PC-9 (cell line): ENCODE measurements at regions not wholly inside any gene's neighbourhood (a gene's known extent, or its start where the extent isn't known, plus 50 kb on each side); places are given as distances from the start of the nearest gene placed in this dataset.

Experiments
- BruUV-seq: library from RNA; stranded (reverse); fragments of 400-500 nt; replicated peaks from 2 replicates; lab custom pipeline; 2021; lab: Mats Ljungman, UMichigan
- CTCF ChIA-PET: fragments of 300-600 bp; sonication (Branson Sonifier 250); formaldehyde crosslinking; loops from one replicate; lab custom pipeline; 2022; ENCODE audit warnings: antibody characterized with exemption; lab: Charles Lee
- POLR2A ChIA-PET: fragments of 300-600 bp; sonication (Branson Sonifier 250); formaldehyde crosslinking; loops from one replicate; lab custom pipeline; 2022; ENCODE audit warnings: antibody characterized with exemption; ENCODE audit not compliant: unreplicated experiment; lab: Charles Lee
- DNase-seq, 2 experiments: peaks; one replicate each; pipeline versions ENCODE4 v3.0.0 to v3.0.0-alpha.2; 2015 to 2022; ENCODE audit warnings: mixed read lengths in 1 of 2
- H2AFZ ChIP-seq: fragments of 200-600 bp; sonication (generic); 2 replicates; pipeline ENCODE4 v1.8.1; 2017; ENCODE audit warnings: antibody characterized with exemption
- H3F3A ChIP-seq: fragments of 200-600 bp; sonication (generic); 2 replicates; pipeline ENCODE4 v1.8.1; 2017; ENCODE audit warnings: antibody characterized with exemption, mild to moderate bottlenecking, low read depth; ENCODE audit not compliant: insufficient read depth
- H3K27ac ChIP-seq: fragments of 200-600 bp; sonication (generic); 2 replicates; pipeline ENCODE4 v1.6.1; 2016; ENCODE audit warnings: mixed run types
- H3K27me3 ChIP-seq: fragments of 200-600 bp; sonication (generic); 2 replicates; pipeline ENCODE4 v1.6.1; 2016; ENCODE audit warnings: low read depth, mixed run types; ENCODE audit not compliant: insufficient read depth
- H3K36me3 ChIP-seq: fragments of 200-600 bp; sonication (generic); 2 replicates; pipeline ENCODE4 v1.6.1; 2016; ENCODE audit warnings: low read depth, mixed run types
- H3K4me1 ChIP-seq: fragments of 200-600 bp; sonication (generic); replicated peaks from 2 replicates; pipeline ENCODE4 v1.6.1; 2016; ENCODE audit warnings: mixed run types; ENCODE audit not compliant: insufficient read depth
- H3K4me2 ChIP-seq: fragments of 200-600 bp; sonication (generic); 2 replicates; pipeline ENCODE4 v1.6.1; 2017; ENCODE audit warnings: mixed run types
- H3K4me3 ChIP-seq: fragments of 200-600 bp; sonication (generic); 2 replicates; pipeline ENCODE4 v1.6.1; 2016; ENCODE audit warnings: mixed run types
- H3K79me2 ChIP-seq: fragments of 200-600 bp; sonication (generic); 2 replicates; pipeline ENCODE4 v1.6.1; 2017; ENCODE audit warnings: low read depth, mixed run types
- H3K9me2 ChIP-seq: fragments of 200-600 bp; sonication (generic); 2 replicates; pipeline ENCODE4 v1.8.1; 2017; ENCODE audit warnings: mild to moderate bottlenecking; ENCODE audit not compliant: insufficient read depth
- H3K9me3 ChIP-seq: fragments of 200-600 bp; sonication (generic); 2 replicates; pipeline ENCODE4 v1.8.1; 2016; ENCODE audit warnings: low read depth; ENCODE audit not compliant: insufficient read depth
- H4K20me1 ChIP-seq: fragments of 200-600 bp; sonication (generic); 2 replicates; pipeline ENCODE4 v1.8.1; 2017; ENCODE audit not compliant: insufficient read depth
- CTCF ChIP-seq: fragments of 200-600 bp; sonication (generic); conservative IDR thresholded peaks from 2 replicates; pipeline ENCODE4 v1.6.1; 2017; ENCODE audit warnings: mixed run types, antibody characterized with exemption, mild to moderate bottlenecking, moderate library complexity
- EZH2 ChIP-seq: fragments of 200-600 bp; sonication (generic); IDR thresholded peaks from 2 replicates; pipeline ENCODE4 v1.8.0; 2017; ENCODE audit warnings: antibody characterized with exemption, low read depth
- intact Hi-C: fragments of 100-400 bp; cut with micrococcal nuclease; formaldehyde crosslinking; loops from one replicate; pipeline ENCODE4 v1.10.0; 2022; ENCODE audit not compliant: unreplicated experiment

- TF ChIP-seq CTCF, result no peak
- TF ChIP-seq EZH2, result no peak
- no peak overlapping the region for H3K4me2 ChIP-seq
- no peak overlapping the region for H3K27ac ChIP-seq
- H4K20me1 ChIP-seq, result no peaks in the 10 kb centered on the region
- no peaks in the 10 kb centered on the region for H3K9me2 ChIP-seq
- intact Hi-C loops, result no loop called here
- H3F3A ChIP-seq, result no peaks in the 10 kb centered on the region
- H3K27me3 ChIP-seq, result no peaks in the 10 kb centered on the region
- no peaks in the 10 kb centered on the region for H3K4me1 ChIP-seq
- POLR2A ChIA-PET, result no interaction called here
- H3K79me2 ChIP-seq, result no peaks in the 10 kb centered on the region
- CTCF ChIA-PET, result no interaction called here
- BruUV-seq, result no TSS peak
- no peaks in the 10 kb centered on the region for H3K36me3 ChIP-seq
- H3K4me3 ChIP-seq, result no peak overlapping the region
- no peaks in the 10 kb centered on the region for H3K9me3 ChIP-seq
- H2AFZ ChIP-seq, result no peak overlapping the region
- no peak for DNase-seq
Observed at GRCh38 chr18:24995056-24995455, 356.9 kb downstream of the ZNF521 start.

- H3F3A ChIP-seq, result no peaks in the 10 kb centered on the region
- H3K27ac ChIP-seq, result no peak overlapping the region
- no peaks in the 10 kb centered on the region for H3K9me3 ChIP-seq
- no peaks in the 10 kb centered on the region for H3K4me1 ChIP-seq
- ChIA-PET POLR2A (no interaction called here), CTCF (no interaction called here)
- BruUV-seq, result no TSS peak
- TF ChIP-seq EZH2, result no peak
- TF ChIP-seq CTCF, result no peak
- intact Hi-C loops, result no loop called here
- H3K4me2 ChIP-seq, result no peak overlapping the region
- no peaks in the 10 kb centered on the region for H3K36me3 ChIP-seq
- no peaks in the 10 kb centered on the region for H4K20me1 ChIP-seq
- DNase-seq, result no peak
- H3K4me3 ChIP-seq, result no peak overlapping the region
- H3K79me2 ChIP-seq, result no peaks in the 10 kb centered on the region
- H3K9me2 ChIP-seq, result no peaks in the 10 kb centered on the region
- no peak overlapping the region for H2AFZ ChIP-seq
- H3K27me3 ChIP-seq, result no peaks in the 10 kb centered on the region
Observed at GRCh38 chr18:24995755-24996154, 356.2 kb downstream of the ZNF521 start.

- ChIA-PET CTCF (no interaction called here), POLR2A (no interaction called here)
- H3K9me2 ChIP-seq, result no peaks in the 10 kb centered on the region
- no peak overlapping the region for H3K4me3 ChIP-seq
- H3K36me3 ChIP-seq, result no peaks in the 10 kb centered on the region
- H3F3A ChIP-seq, result no peaks in the 10 kb centered on the region
- H4K20me1 ChIP-seq, result no peaks in the 10 kb centered on the region
- BruUV-seq, result no TSS peak
- DNase-seq, result no peak
- TF ChIP-seq EZH2, result no peak
- TF ChIP-seq CTCF, result no peak
- no peaks in the 10 kb centered on the region for H3K79me2 ChIP-seq
- no peak overlapping the region for H3K27ac ChIP-seq
- no peaks in the 10 kb centered on the region for H3K27me3 ChIP-seq
- no peaks in the 10 kb centered on the region for H3K4me1 ChIP-seq
- no peak overlapping the region for H2AFZ ChIP-seq
- H3K9me3 ChIP-seq, result no peaks in the 10 kb centered on the region
- intact Hi-C loops, result no loop called here
- H3K4me2 ChIP-seq, result no peak overlapping the region
Observed at GRCh38 chr18:24999650-25000267, 352.2 kb downstream of the ZNF521 start.
